ENCODE measurements at regions not wholly inside any gene's neighbourhood (a gene's known extent, or its start where the extent isn't known, plus 50 kb on each side); places are given as distances from the start of the nearest gene placed in this dataset.

- H3K4me1 ChIP-seq: peaks cover 0 to 35% (median 2%) of the 10 kb centered on the region in 4 donors
- no peak for DNase-seq (ENCODE audit: low spot score in 2 of 2)
- no peaks in the 10 kb centered on the region for H3K9me3 ChIP-seq
- no peak for TF ChIP-seq EP300 (IDR thresholded peaks at IDR 0.05)
- TF ChIP-seq POLR2A (IDR thresholded peaks at IDR 0.05): no peak
- TF ChIP-seq CTCF (IDR thresholded peaks at IDR 0.05): no peak
- no peaks in the 10 kb centered on the region for H3K36me3 ChIP-seq
- WGBS, 2 donors: 42 to 47% methylated on average over 3 of the region's 3 CpGs
- no peaks in the 10 kb centered on the region for H3K27me3 ChIP-seq
- no peak overlapping the region for H3K4me3 ChIP-seq
- peak overlapping the region in 2 of 4 donors; percentile 26 to 62 for H3K27ac ChIP-seq
These were observed 136.5 kb downstream of the RAP2A start for GRCh38 chr13:97570442-97570841.

- peaks cover 0 to 25% (median 2%) of the 10 kb centered on the region in 4 donors for H3K4me1 ChIP-seq
- WGBS, 2 donors: 60 to 62% methylated on average over 1 of the region's 1 CpG
- H3K27ac ChIP-seq: no peak overlapping the region
- no peak for DNase-seq (ENCODE audit: low spot score in 2 of 2)
- H3K9me3 ChIP-seq: no peaks in the 10 kb centered on the region
- H3K36me3 ChIP-seq: no peaks in the 10 kb centered on the region
- no peak for TF ChIP-seq POLR2A (IDR thresholded peaks at IDR 0.05)
- no peak for TF ChIP-seq CTCF (IDR thresholded peaks at IDR 0.05)
- TF ChIP-seq EP300 (IDR thresholded peaks at IDR 0.05): no peak
- no peaks in the 10 kb centered on the region for H3K27me3 ChIP-seq
- H3K4me3 ChIP-seq: no peak overlapping the region
These were observed 139.0 kb downstream of the RAP2A start for GRCh38 chr13:97573011-97573410.

GRCh38 chr13:97574926-97575325, 141.0 kb downstream of the RAP2A start:
- Histone ChIP-seq H3K9me3 (no peaks in the 10 kb centered on the region), H3K4me3 (no peak overlapping the region), H3K4me1 (peaks cover 0 to 8% (median 2%) of the 10 kb centered on the region in 4 donors), H3K36me3 (no peaks in the 10 kb centered on the region), H3K27me3 (no peaks in the 10 kb centered on the region), H3K27ac (no peak overlapping the region)
- DNase-seq (ENCODE audit: low spot score in 2 of 2): no peak
- WGBS, 2 donors: 64 to 72% methylated on average over 5 of the region's 5 CpGs
- no peak for TF ChIP-seq EP300 (IDR thresholded peaks at IDR 0.05)
- no peak for TF ChIP-seq POLR2A (IDR thresholded peaks at IDR 0.05)
- TF ChIP-seq CTCF (IDR thresholded peaks at IDR 0.05): peak in 3 of 5 experiments; percentile 20 to 56 (median 37)

GRCh38 chr13:97577026-97577425, 143.1 kb downstream of the RAP2A start:
- H3K27me3 ChIP-seq: no peaks in the 10 kb centered on the region
- no peak for DNase-seq (ENCODE audit: low spot score in 2 of 2)
- no peaks in the 10 kb centered on the region for H3K36me3 ChIP-seq
- TF ChIP-seq EP300 (IDR thresholded peaks at IDR 0.05) (no peak), POLR2A (IDR thresholded peaks at IDR 0.05) (no peak), CTCF (IDR thresholded peaks at IDR 0.05) (no peak)
- no peaks in the 10 kb centered on the region for H3K9me3 ChIP-seq
- H3K4me1 ChIP-seq: no peaks in the 10 kb centered on the region
- H3K4me3 ChIP-seq: no peak overlapping the region
- WGBS, 2 donors: 94 to 95% methylated on average over 2 of the region's 2 CpGs
- no peak overlapping the region for H3K27ac ChIP-seq

GRCh38 chr13:97582170-97582569, 148.2 kb downstream of the RAP2A start:
- Histone ChIP-seq H3K27me3 (no peaks in the 10 kb centered on the region), H3K36me3 (no peaks in the 10 kb centered on the region), H3K4me3 (no peak overlapping the region), H3K4me1 (peaks cover 0 to 6% (median 0%) of the 10 kb centered on the region in 4 donors), H3K9me3 (no peaks in the 10 kb centered on the region), H3K27ac (no peak overlapping the region)
- 42 to 47% methylated on average over 5 of the region's 5 CpGs for WGBS, 2 donors
- DNase-seq (ENCODE audit: low spot score in 2 of 2): no peak
- no peak for TF ChIP-seq POLR2A (IDR thresholded peaks at IDR 0.05)
- no peak for TF ChIP-seq EP300 (IDR thresholded peaks at IDR 0.05)
- no peak for TF ChIP-seq CTCF (IDR thresholded peaks at IDR 0.05)
